T1000 (cell line): ENCODE measurements at regions not wholly inside any gene's neighbourhood (a gene's known extent, or its start where the extent isn't known, plus 50 kb on each side); places are given as distances from the start of the nearest gene placed in this dataset.

Experiments
- DNase-seq: peaks from one replicate; lab custom pipeline; 2025; ENCODE audit warnings: mixed read lengths; lab: John Stamatoyannopoulos, UW

GRCh38 chr7:47690902-47691558 lies 109.1 kb upstream of the TNS3 start:
- no peak for DNase-seq

- DNase-seq, result no peak
Measured at GRCh38 chr7:47689558-47689957, 107.6 kb upstream of the TNS3 start.

- DNase-seq, result no peak
Measured at GRCh38 chr7:47688311-47689100, 106.6 kb upstream of the TNS3 start.

- no peak for DNase-seq
Measured at GRCh38 chr7:47685712-47686376, 103.9 kb upstream of the TNS3 start.

- DNase-seq, result no peak
Measured at GRCh38 chr7:47685151-47685550, 103.2 kb upstream of the TNS3 start.

- no peak for DNase-seq
Measured at GRCh38 chr7:47684728-47685127, 102.8 kb upstream of the TNS3 start.

- DNase-seq, result no peak
Measured at GRCh38 chr7:47683485-47683898, 101.6 kb upstream of the TNS3 start.

- no peak for DNase-seq
Measured at GRCh38 chr7:47682874-47683273, 101.0 kb upstream of the TNS3 start.

- DNase-seq, result no peak
Measured at GRCh38 chr7:47681249-47681810, 99.4 kb upstream of the TNS3 start.

- no peak for DNase-seq
Measured at GRCh38 chr7:47678641-47679380, 96.9 kb upstream of the TNS3 start.

- peak; percentile 47 for DNase-seq
Measured at GRCh38 chr7:47677664-47678063, 95.8 kb upstream of the TNS3 start.

GRCh38 chr7:47677093-47677492 lies 95.2 kb upstream of the TNS3 start:
- no peak for DNase-seq

GRCh38 chr7:47672977-47673381 lies 91.1 kb upstream of the TNS3 start:
- DNase-seq, result no peak

GRCh38 chr7:47672271-47672791 lies 90.4 kb upstream of the TNS3 start:
- DNase-seq, result no peak

GRCh38 chr7:47671358-47671757 lies 89.4 kb upstream of the TNS3 start:
- DNase-seq, result no peak

- no peak for DNase-seq
Measured at GRCh38 chr7:47670729-47671128, 88.8 kb upstream of the TNS3 start.

GRCh38 chr7:47669901-47670384 lies 88.0 kb upstream of the TNS3 start:
- no peak for DNase-seq

- DNase-seq, result peak; percentile 29
Measured at GRCh38 chr7:47669178-47669891, 87.4 kb upstream of the TNS3 start.

- no peak for DNase-seq
Measured at GRCh38 chr7:47666164-47666862, 84.4 kb upstream of the TNS3 start.

GRCh38 chr7:47664650-47665195 lies 82.8 kb upstream of the TNS3 start:
- DNase-seq, result no peak
